CD4-positive, alpha-beta memory T cell (primary cell): ENCODE measurements at regions not wholly inside any gene's neighbourhood (a gene's known extent, or its start where the extent isn't known, plus 50 kb on each side); places are given as distances from the start of the nearest gene placed in this dataset.

Experiments
- CTCF ChIA-PET: fragments of 350-600 bp; sonication (Branson Sonifier 250); formaldehyde crosslinking; loops from one replicate; lab custom pipeline; 2021; ENCODE audit warnings: inconsistent platforms; ENCODE audit not compliant: partially characterized antibody; lab: Charles Lee
- POLR2A ChIA-PET: fragments of 350-600 bp; sonication (Branson Sonifier 250); formaldehyde crosslinking; loops from one replicate; lab custom pipeline; 2021; ENCODE audit not compliant: partially characterized antibody; lab: Charles Lee
- DNase-seq, 5 donors: peaks; one replicate each; pipeline versions ENCODE4 v3.0.0 to v3.0.0-alpha.2; 2020 to 2022; ENCODE audit warnings: mixed read lengths in 1 of 5
- H3K27ac ChIP-seq: one replicate; pipeline ENCODE4 v1.7.0; 2013; ENCODE audit warnings: low read depth, low read length
- H3K27me3 ChIP-seq: 2 replicates; pipeline ENCODE4 v1.7.0; 2013; ENCODE audit warnings: mild to moderate bottlenecking, low read length, moderate library complexity; ENCODE audit not compliant: insufficient read depth
- H3K36me3 ChIP-seq: 2 replicates; pipeline ENCODE4 v1.7.0; 2013; ENCODE audit warnings: mild to moderate bottlenecking, low read length, moderate library complexity; ENCODE audit not compliant: insufficient read depth
- H3K4me1 ChIP-seq: 2 replicates; pipeline ENCODE4 v1.7.0; 2013; ENCODE audit warnings: mild to moderate bottlenecking, low read length, moderate library complexity; ENCODE audit not compliant: insufficient read depth
- H3K4me3 ChIP-seq, 2 donors: one replicate each; pipeline ENCODE4 v1.7.0; 2013; ENCODE audit warnings: low read length in 2 of 2, mild to moderate bottlenecking in 1 of 2
- H3K9me3 ChIP-seq, 2 donors: one replicate each; pipeline ENCODE4 v1.7.0; 2013; ENCODE audit warnings: low read length in 2 of 2, control low read depth in 1 of 2; ENCODE audit not compliant: control insufficient read depth in 1 of 2
- H3K27ac Mint-ChIP-seq, 7 donors: one replicate each; pipeline ENCODE4 v1.8.0; 2020 to 2021; ENCODE audit warnings: mixed read lengths in 7 of 7, mild to moderate bottlenecking in 6 of 7, inconsistent platforms in 3 of 7, moderate library complexity in 3 of 7
- H3K27me3 Mint-ChIP-seq, 2 donors: one replicate each; pipeline ENCODE4 v1.8.0; 2020 to 2021; ENCODE audit warnings: mixed read lengths in 2 of 2
- H3K36me3 Mint-ChIP-seq, 2 donors: one replicate each; pipeline ENCODE4 v1.8.0; 2020 to 2021; ENCODE audit warnings: mixed read lengths in 2 of 2, inconsistent platforms in 1 of 2, mild to moderate bottlenecking in 1 of 2
- H3K4me1 Mint-ChIP-seq, 4 donors: one replicate each; pipeline ENCODE4 v1.8.0; 2020 to 2021; ENCODE audit warnings: mixed read lengths in 4 of 4, mild to moderate bottlenecking in 1 of 4
- H3K4me3 Mint-ChIP-seq, 8 donors: one replicate each; pipeline ENCODE4 v1.8.0; 2020 to 2021; ENCODE audit warnings: mixed read lengths in 8 of 8, mild to moderate bottlenecking in 7 of 8, moderate library complexity in 6 of 8, inconsistent platforms in 3 of 8
- H3K9me3 Mint-ChIP-seq, 8 donors: one replicate each; pipeline ENCODE4 v1.8.0; 2020 to 2021; ENCODE audit warnings: mixed read lengths in 8 of 8, mild to moderate bottlenecking in 5 of 8, inconsistent platforms in 3 of 8, moderate library complexity in 1 of 8
- intact Hi-C: fragments of 100-400 bp; cut with micrococcal nuclease; formaldehyde crosslinking; loops from one replicate; pipeline ENCODE4 v1.15.1; 2023

DNA sequence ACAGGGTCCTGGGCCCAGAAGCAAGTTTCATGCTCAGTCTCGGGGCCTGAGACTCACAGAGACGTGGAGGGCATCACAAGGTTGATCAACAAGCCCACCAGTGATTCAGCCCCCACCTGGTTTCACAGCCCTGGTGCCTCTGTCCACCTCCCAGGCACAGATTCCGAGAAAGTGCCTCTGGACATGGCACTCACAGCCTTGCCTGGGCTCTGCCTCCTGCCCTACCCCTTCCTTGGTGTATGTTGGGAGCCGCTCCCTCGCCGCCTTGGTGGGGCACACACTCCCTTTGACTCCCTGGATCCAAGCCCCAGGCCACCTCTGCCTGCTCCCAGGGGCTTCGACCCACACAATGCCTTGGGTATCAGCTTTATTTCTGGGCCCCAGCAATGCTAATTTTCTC, 200.8 kb upstream of the PPP2R2D start:
- H3K4me1 Mint-ChIP-seq = no peaks in the 10 kb centered on the region
- no peak for DNase-seq
- H3K4me3 ChIP-seq = no peak overlapping the region

GRCh38 chr10:131700506-131700905, 200.3 kb upstream of the PPP2R2D start:
- ChIA-PET CTCF (no interaction called here), POLR2A (no interaction called here)
- H3K4me1 Mint-ChIP-seq = no peaks in the 10 kb centered on the region
- Histone ChIP-seq H3K9me3 (no peaks in the 10 kb centered on the region), H3K4me3 (no peak overlapping the region), H3K4me1 (no peaks in the 10 kb centered on the region), H3K27ac (no peak overlapping the region), H3K36me3 (no peaks in the 10 kb centered on the region), H3K27me3 (no peaks in the 10 kb centered on the region)
- H3K36me3 Mint-ChIP-seq = no peaks in the 10 kb centered on the region
- no peak overlapping the region for H3K27ac Mint-ChIP-seq
- peaks cover 0 to 3% of the 10 kb centered on the region in 2 donors for H3K27me3 Mint-ChIP-seq
- no peak for DNase-seq
- H3K4me3 Mint-ChIP-seq = no peak overlapping the region
- intact Hi-C loops = no loop called here
- peaks cover 0 to 5% (median 0%) of the 10 kb centered on the region in 8 donors for H3K9me3 Mint-ChIP-seq

More for the DNA sequence above, 200.8 kb upstream of the PPP2R2D start:
- H3K4me1 ChIP-seq = no peaks in the 10 kb centered on the region
- no peak overlapping the region for H3K27ac ChIP-seq
- Mint-ChIP-seq H3K36me3 (no peaks in the 10 kb centered on the region), H3K27me3 (peaks cover 0 to 3% of the 10 kb centered on the region in 2 donors), H3K4me3 (no peak overlapping the region), H3K9me3 (peaks cover 0 to 6% (median 0%) of the 10 kb centered on the region in 8 donors), H3K27ac (peak overlapping the region in 1 of 7 donors; percentile 17)
- no peaks in the 10 kb centered on the region for H3K27me3 ChIP-seq
- H3K9me3 ChIP-seq = no peaks in the 10 kb centered on the region
- ChIA-PET POLR2A (no interaction called here), CTCF (no interaction called here)
- no peaks in the 10 kb centered on the region for H3K36me3 ChIP-seq
- intact Hi-C loops = no loop called here

DNA sequence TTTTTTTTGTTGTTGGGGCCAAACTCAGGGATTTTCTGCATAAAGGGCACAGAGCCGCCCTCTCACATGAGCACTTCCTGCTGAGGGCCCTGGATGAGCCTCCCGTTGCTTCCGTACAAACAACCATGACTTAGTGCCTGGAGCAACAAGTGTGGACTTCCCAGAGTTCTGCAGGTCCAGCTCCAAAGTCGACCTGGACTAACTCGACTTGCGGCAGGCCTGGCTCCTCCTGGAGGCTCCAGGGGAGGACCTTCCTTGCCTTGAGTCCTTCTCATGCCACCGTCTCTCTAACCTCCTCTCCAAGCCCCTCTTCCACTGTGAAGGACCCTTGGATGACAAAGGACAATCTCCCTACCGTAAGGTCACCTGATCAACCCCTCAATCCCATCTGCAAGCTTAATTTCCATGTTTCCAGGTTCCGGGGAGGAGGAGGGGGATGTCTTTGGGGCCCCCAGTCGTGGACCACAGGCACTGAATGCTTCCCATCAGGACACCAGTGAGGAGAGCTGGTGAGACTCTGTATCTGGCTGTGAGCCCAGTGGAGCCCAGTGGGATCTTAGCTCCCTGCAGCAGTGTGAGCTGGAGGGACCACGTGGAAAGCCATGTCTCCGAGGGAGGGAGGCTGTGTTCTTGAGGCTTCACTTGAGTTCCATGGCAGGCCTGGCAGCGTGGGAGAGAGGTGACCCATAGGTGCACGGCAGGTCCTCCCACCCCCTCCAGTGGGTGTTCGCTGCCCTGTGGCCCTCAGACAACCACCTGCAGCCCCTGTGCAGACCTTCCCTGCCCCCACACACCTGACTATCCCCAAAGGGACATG, 199.5 kb upstream of the PPP2R2D start:
- ChIA-PET CTCF (no interaction called here), POLR2A (no interaction called here)
- intact Hi-C loops = no loop called here
- Histone ChIP-seq H3K9me3 (no peaks in the 10 kb centered on the region), H3K36me3 (no peaks in the 10 kb centered on the region), H3K4me1 (no peaks in the 10 kb centered on the region), H3K4me3 (no peak overlapping the region), H3K27ac (no peak overlapping the region), H3K27me3 (no peaks in the 10 kb centered on the region)
- H3K4me3 Mint-ChIP-seq = no peak overlapping the region
- H3K27me3 Mint-ChIP-seq = peaks cover 0 to 3% of the 10 kb centered on the region in 2 donors
- DNase-seq = no peak
- H3K9me3 Mint-ChIP-seq = peaks cover 0 to 5% (median under 1%) of the 10 kb centered on the region in 8 donors
- H3K36me3 Mint-ChIP-seq = no peaks in the 10 kb centered on the region
- no peak overlapping the region for H3K27ac Mint-ChIP-seq
- no peaks in the 10 kb centered on the region for H3K4me1 Mint-ChIP-seq

DNA sequence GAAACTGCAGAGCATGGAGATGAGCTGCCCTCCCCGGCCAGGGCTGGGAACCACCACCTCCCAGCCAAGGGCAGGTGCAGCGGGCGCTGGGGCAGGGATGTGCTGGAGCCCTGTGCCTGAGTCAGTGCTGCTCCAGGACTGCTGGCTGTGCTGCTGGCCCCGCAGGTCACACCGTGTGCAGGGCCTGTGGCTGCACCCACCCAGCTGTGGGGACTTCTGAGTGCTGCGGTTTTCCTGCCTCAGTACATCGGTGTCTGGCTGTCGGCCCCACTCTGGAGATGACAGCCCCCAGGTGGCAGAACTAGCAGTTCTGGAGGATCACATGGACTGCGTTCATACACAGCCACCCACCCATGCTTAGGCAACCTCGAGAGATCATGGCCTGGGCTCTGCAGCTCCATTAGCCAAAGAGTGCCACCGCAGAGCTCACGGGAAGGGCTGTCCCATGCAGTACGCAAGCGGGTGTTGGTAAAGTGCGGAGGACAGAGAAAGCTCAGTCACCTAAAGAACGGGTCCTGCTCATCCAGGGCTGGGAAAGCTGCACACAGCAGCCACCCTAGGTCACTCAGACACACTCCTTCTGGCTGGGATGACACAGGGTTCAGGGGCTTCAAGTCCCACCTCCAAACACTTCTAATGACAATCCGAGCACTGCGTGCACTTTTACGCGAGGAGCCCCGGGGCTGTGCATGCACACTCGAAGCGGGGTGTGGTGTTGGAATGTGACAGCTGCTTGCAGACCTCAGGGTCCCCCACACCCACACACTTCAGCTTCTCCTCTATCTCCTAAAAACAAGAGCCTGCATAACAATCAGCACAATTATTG, 198.1 kb upstream of the PPP2R2D start:
- peaks cover 0 to 3% of the 10 kb centered on the region in 2 donors for H3K27me3 Mint-ChIP-seq
- H3K36me3 Mint-ChIP-seq = no peaks in the 10 kb centered on the region
- H3K27ac Mint-ChIP-seq = no peak overlapping the region
- H3K4me3 ChIP-seq = no peak overlapping the region
- H3K36me3 ChIP-seq = no peaks in the 10 kb centered on the region
- H3K27ac ChIP-seq = no peak overlapping the region
- POLR2A ChIA-PET = no interaction called here
- no peak overlapping the region for H3K4me3 Mint-ChIP-seq
- H3K27me3 ChIP-seq = no peaks in the 10 kb centered on the region
- CTCF ChIA-PET = no interaction called here
- no peaks in the 10 kb centered on the region for H3K4me1 ChIP-seq
- H3K9me3 ChIP-seq = no peaks in the 10 kb centered on the region
- peaks cover 0 to 12% (median 8%) of the 10 kb centered on the region in 8 donors for H3K9me3 Mint-ChIP-seq
- intact Hi-C loops = no loop called here
- H3K4me1 Mint-ChIP-seq = no peaks in the 10 kb centered on the region
- no peak for DNase-seq

DNA sequence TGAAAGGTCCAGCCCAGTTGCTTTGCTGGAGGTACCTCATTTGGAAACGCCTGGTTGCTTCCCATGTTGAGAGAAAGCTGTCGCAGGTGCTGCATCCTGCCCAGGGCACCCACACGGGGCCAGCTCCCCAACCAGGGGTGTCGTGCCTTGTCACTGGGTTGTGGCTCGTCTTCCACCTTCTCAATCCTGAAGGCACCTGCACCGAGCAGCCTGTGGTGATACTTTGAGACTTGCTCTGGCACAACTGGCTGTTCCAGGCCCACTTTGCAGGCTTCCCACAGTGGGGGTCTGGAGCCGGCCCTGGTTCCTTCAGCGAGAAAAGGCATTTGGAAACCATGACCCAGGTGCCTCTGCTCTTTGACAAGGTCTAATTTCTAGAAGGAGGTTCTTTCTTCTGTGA, 197.3 kb upstream of the PPP2R2D start:
- no peak for DNase-seq
- no peak overlapping the region for H3K27ac ChIP-seq
- Mint-ChIP-seq H3K4me1 (no peaks in the 10 kb centered on the region), H3K27me3 (peaks cover 0 to 1% of the 10 kb centered on the region in 2 donors), H3K9me3 (peaks cover 0 to 12% (median 8%) of the 10 kb centered on the region in 8 donors), H3K4me3 (no peak overlapping the region), H3K27ac (no peak overlapping the region), H3K36me3 (no peaks in the 10 kb centered on the region)
- POLR2A ChIA-PET = no interaction called here
- CTCF ChIA-PET = no interaction called here
- H3K9me3 ChIP-seq = no peaks in the 10 kb centered on the region
- intact Hi-C loops = no loop called here
- H3K36me3 ChIP-seq = no peaks in the 10 kb centered on the region
- no peaks in the 10 kb centered on the region for H3K4me1 ChIP-seq
- no peaks in the 10 kb centered on the region for H3K27me3 ChIP-seq
- H3K4me3 ChIP-seq = no peak overlapping the region

DNA sequence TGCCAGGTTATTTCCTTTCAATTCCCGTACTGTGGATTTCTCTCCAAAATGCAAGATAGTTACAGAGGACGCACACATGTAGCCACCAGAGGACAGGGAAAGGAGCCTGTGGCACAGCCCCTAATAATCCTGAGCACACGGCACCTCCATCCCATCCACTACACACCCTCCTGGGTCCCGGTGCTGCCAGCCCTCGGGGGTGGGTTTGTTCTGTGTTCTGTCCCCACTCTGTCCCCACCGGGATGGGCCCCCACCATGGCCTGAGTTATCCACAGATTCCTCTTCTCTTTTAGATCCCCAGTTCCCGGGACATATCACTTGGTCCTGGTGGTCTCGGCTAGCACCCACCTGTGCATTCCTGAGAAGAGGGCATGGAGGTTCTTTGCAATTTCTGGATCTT, 196.9 kb upstream of the PPP2R2D start:
- Mint-ChIP-seq H3K27ac (no peak overlapping the region), H3K36me3 (no peaks in the 10 kb centered on the region), H3K27me3 (no peaks in the 10 kb centered on the region), H3K9me3 (peaks cover 0 to 12% (median 8%) of the 10 kb centered on the region in 8 donors), H3K4me1 (no peaks in the 10 kb centered on the region), H3K4me3 (no peak overlapping the region)
- H3K4me3 ChIP-seq = no peak overlapping the region
- no peaks in the 10 kb centered on the region for H3K27me3 ChIP-seq
- H3K36me3 ChIP-seq = no peaks in the 10 kb centered on the region
- no peaks in the 10 kb centered on the region for H3K9me3 ChIP-seq
- ChIA-PET CTCF (no interaction called here), POLR2A (no interaction called here)
- H3K4me1 ChIP-seq = no peaks in the 10 kb centered on the region
- no peak overlapping the region for H3K27ac ChIP-seq
- intact Hi-C loops = no loop called here
- no peak for DNase-seq

DNA sequence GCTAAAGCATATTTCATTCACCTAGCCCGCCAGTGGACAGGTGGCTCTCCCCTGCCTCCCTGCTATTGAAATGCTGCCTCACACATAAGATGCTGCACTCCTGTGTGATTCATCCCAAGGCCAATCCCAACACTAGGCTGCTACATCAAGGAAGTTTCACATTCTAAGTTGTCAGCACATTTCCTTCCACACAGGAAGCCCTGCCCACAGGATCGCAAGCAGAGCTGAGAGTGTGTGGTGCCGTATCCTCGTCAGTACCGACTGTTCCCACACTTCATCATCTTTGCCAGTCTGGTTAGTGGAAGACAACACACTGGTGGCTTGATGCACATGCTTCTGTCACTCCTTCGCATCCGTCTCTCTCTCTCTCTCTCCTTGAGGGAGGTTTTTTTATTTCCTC, 194.3 kb upstream of the PPP2R2D start:
- intact Hi-C loops = no loop called here
- H3K36me3 Mint-ChIP-seq = no peaks in the 10 kb centered on the region
- ChIA-PET POLR2A (no interaction called here), CTCF (no interaction called here)
- H3K27me3 Mint-ChIP-seq = peaks cover 0 to 1% of the 10 kb centered on the region in 2 donors
- Histone ChIP-seq H3K27me3 (no peaks in the 10 kb centered on the region), H3K4me3 (no peak overlapping the region), H3K27ac (no peak overlapping the region), H3K4me1 (no peaks in the 10 kb centered on the region), H3K36me3 (no peaks in the 10 kb centered on the region), H3K9me3 (no peaks in the 10 kb centered on the region)
- H3K27ac Mint-ChIP-seq = no peak overlapping the region
- H3K4me1 Mint-ChIP-seq = no peaks in the 10 kb centered on the region
- no peak overlapping the region for H3K4me3 Mint-ChIP-seq
- no peak for DNase-seq
- H3K9me3 Mint-ChIP-seq = peaks cover 0 to 12% (median 7%) of the 10 kb centered on the region in 8 donors
